SK-N-SH treated with all-trans-retinoic acid at 6 μM for 48 hours (cell line): ENCODE measurements at regions not wholly inside any gene's neighbourhood (a gene's known extent, or its start where the extent isn't known, plus 50 kb on each side); places are given as distances from the start of the nearest gene placed in this dataset.

Experiments used
- ARNTL ChIP-seq: fragments of 450-650 bp; formaldehyde crosslinking; IDR thresholded peaks from 2 replicates; pipeline ENCODE4 v1.5.0; 2020; ENCODE audit warnings: low read depth, mild to moderate bottlenecking, moderate library complexity, borderline replicate concordance
- TSHZ2 ChIP-seq: fragments of 250-450 bp; sonication (Bioruptor Pico); IDR thresholded peaks from 2 replicates; pipeline ENCODE4 v1.5.0; 2020; ENCODE audit warnings: mild to moderate bottlenecking, moderate library complexity
- ZFP30 ChIP-seq: fragments of 450-650 bp; formaldehyde crosslinking; IDR thresholded peaks from 2 replicates; pipeline ENCODE4 v1.5.0; 2022; ENCODE audit warnings: mild to moderate bottlenecking, moderate library complexity

GRCh38 chr21:28779914-28780313 is 212.8 kb downstream of the LTN1 start:
- TF ChIP-seq ARNTL (CRISPR knock-in tag) (no peak), TSHZ2 (CRISPR knock-in tag) (no peak), ZFP30 (CRISPR knock-in tag) (no peak)
